IPS-NIHi11 (cell line): ENCODE measurements at regions not wholly inside any gene's neighbourhood (a gene's known extent, or its start where the extent isn't known, plus 50 kb on each side); places are given as distances from the start of the nearest gene placed in this dataset.

Source experiments
- DNase-seq: peaks from one replicate; pipeline ENCODE4 v3.0.0; 2012; ENCODE audit warnings: mixed read lengths, low spot score

DNA sequence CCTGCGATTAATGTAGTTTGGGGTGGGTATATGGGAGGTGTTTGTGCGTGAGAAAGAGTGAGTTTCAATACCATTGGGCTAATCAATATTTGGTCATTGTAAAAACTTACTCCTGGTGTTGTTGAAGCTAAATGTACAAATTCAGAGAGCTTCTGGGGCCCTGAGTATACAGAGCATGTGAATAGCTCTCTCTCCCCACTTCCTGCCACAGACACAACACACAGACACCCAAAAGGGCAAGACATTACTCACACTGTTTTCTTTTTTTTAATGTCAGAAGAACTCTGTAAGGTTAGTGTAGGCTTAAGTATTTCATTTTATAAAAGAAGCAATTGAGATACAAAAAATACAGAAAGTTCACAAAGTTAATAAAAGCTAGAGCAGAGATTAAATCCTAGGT lies 151.3 kb upstream of the KCNIP4 start:
- DNase-seq = no peak

- DNase-seq = no peak
These were observed 149.0 kb upstream of the KCNIP4 start for GRCh38 chr4:22097596-22097995.

- DNase-seq = no peak
These were observed 145.6 kb upstream of the KCNIP4 start for GRCh38 chr4:22094217-22094616.

GRCh38 chr4:22093126-22093525 lies 144.6 kb upstream of the KCNIP4 start:
- DNase-seq = no peak

DNA sequence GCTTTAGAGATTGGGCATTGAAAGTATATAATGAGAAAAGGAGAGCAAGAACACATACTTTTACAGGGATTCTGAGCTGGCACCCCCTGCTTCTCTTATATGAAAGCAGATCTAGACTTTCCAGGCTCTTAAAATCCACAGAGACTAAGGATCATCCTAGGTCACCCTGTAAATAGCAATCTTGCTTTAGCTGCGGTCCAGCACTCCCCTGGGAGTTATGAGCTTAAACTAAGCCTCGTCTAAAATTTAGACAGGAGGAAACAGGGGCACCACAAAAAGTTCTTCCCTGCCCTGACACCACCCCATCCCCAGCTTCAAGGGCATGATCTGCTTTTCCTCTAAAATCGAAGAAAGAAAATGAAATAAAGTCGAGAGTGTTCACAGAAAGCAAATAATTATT lies 143.3 kb upstream of the KCNIP4 start:
- DNase-seq = no peak

DNA sequence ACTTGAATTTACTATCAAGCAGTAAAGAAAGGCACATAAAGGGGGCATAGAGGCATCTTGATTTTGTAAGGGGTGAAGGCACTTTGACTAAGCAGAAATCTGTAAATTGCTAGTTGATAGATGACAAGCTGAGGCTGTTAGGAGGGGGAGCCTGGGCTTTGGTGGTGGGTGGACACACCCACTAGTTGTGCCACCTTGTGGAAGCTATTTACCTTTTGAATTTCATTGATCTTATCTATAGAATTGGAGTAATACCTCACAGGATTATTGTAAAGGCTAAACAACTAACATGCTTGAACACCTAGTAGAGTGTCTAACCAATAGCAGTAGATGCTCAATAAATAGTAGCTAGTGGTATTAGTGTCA lies 142.8 kb upstream of the KCNIP4 start:
- peak; percentile 31 for DNase-seq

- no peak for DNase-seq
These were observed 142.2 kb upstream of the KCNIP4 start for GRCh38 chr4:22090661-22091351.

DNA sequence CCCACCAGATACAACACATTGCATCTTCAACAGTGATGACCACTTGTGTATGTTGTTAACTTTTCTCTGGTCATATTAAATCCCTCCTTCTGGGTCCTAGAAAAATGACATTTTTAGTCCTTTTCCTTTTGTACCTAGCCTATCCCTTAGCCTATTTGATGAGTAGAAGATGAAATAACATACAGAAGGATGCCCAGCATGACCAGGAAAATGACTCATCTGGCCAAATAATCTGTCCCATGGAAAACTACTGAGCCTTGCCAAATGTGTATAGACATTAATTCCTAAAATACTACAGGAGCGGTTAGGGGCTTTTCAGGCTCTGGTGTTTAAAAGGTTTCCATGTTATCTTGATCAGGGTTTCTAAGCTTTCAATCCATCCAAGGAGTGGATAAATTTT lies 129.0 kb upstream of the KCNIP4 start:
- DNase-seq = no peak

- no peak for DNase-seq
These were observed 124.2 kb upstream of the KCNIP4 start for GRCh38 chr4:22072726-22073125.

GRCh38 chr4:22072240-22072639 lies 123.7 kb upstream of the KCNIP4 start:
- no peak for DNase-seq

- no peak for DNase-seq
These were observed 123.2 kb upstream of the KCNIP4 start for GRCh38 chr4:22071749-22072148.

- DNase-seq = no peak
These were observed 121.7 kb upstream of the KCNIP4 start for GRCh38 chr4:22070256-22070655.

DNA sequence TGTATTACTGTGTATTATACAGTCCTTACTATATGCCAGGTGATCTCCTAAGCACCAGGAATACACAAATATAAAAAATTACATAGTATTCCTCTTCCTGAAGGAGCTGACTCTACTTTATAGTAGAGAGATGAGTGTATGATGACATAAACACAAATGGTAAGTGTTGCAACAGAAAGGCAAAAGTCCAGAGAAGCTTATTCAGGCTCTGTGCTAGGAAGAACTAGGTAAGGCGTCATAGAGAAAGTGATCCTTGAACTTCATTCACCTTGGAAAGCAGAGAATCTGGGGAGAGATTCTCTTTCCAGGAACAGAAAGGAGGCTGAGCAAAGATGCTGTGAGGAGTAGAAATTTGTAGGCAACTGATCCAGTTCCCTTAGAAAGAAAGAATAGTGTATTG lies 115.0 kb upstream of the KCNIP4 start:
- DNase-seq = no peak

GRCh38 chr4:22062676-22063075 lies 114.1 kb upstream of the KCNIP4 start:
- no peak for DNase-seq

GRCh38 chr4:22055954-22056353 lies 107.4 kb upstream of the KCNIP4 start:
- DNase-seq = no peak

DNA sequence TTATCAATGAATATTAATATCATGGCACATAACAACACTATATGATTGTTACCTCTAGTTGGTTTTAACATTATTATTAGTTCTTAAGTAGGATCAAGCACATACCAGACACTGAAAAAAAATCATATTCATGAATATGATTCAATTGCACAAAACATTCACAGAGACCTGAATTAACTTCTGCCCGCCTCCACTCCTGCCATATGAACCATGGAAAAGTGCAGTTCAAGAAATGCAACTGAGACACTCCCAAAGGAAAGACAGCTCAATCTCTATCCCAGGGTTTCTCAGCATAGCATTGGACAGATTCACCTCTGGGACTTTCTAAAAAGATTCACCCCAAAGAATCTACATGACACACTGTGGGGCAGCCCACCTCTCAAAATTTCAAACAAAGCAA lies 103.5 kb upstream of the KCNIP4 start:
- no peak for DNase-seq

- DNase-seq = no peak
These were observed 99.8 kb upstream of the KCNIP4 start for GRCh38 chr4:22048323-22048722.

- DNase-seq = no peak
These were observed 99.2 kb upstream of the KCNIP4 start for GRCh38 chr4:22047793-22048192.

- no peak for DNase-seq
These were observed 96.6 kb upstream of the KCNIP4 start for GRCh38 chr4:22045051-22045630.

- no peak for DNase-seq
These were observed 82.9 kb upstream of the KCNIP4 start for GRCh38 chr4:22031423-22031822.

- no peak for DNase-seq
These were observed 82.3 kb upstream of the KCNIP4 start for GRCh38 chr4:22030881-22031280.

- peak; percentile 7 for DNase-seq
These were observed 81.7 kb upstream of the KCNIP4 start for GRCh38 chr4:22030307-22030706.

- peak; percentile 16 for DNase-seq
These were observed 81.2 kb upstream of the KCNIP4 start for GRCh38 chr4:22029803-22030202.

DNA sequence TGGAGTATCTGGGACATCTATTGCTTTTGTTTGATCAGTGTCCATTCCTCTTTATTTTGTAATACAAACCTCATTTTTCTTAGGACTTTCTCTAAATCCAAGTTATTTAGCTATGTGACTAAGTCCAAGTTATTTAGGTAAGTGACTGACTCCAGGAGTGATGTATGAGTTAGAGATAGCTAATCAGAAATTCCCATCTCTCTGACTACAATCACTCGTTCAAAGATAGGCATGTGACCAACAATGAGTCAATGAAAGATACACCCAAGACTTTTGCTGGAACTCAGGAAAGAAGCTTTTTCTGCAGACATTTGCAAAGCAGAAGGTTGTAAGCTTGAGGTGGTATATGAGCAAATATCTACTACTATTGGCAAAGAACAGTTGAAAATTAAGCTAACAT lies 72.5 kb upstream of the KCNIP4 start:
- DNase-seq = no peak
